Endothelial cell of umbilical vein (primary cell): ENCODE measurements at regions not wholly inside any gene's neighbourhood (a gene's known extent, or its start where the extent isn't known, plus 50 kb on each side); places are given as distances from the start of the nearest gene placed in this dataset.

Source experiments
- BruUV-seq: library from RNA; stranded (reverse); fragments of 400-500 nt; replicated peaks from 2 replicates; lab custom pipeline; 2021; lab: Mats Ljungman, UMichigan
- CTCF ChIA-PET: fragments of 300-600, 350-600 bp; sonication (Branson Sonifier 250); formaldehyde crosslinking; loops from one replicate; lab custom pipeline; 2021; ENCODE audit warnings: antibody characterized with exemption, inconsistent platforms; lab: Charles Lee
- POLR2A ChIA-PET: fragments of 300-600, 350-600 bp; sonication (Branson Sonifier 250); formaldehyde crosslinking; loops from one replicate; lab custom pipeline; 2021; ENCODE audit warnings: antibody characterized with exemption, inconsistent platforms; lab: Charles Lee
- DNase-seq: peaks from one replicate; pipeline ENCODE4 v3.0.0-alpha.2; 2011; ENCODE audit warnings: low read depth, low spot score
- FAIRE-seq: peaks from 2 replicates; lab custom pipeline; 2011; peaks lifted over from hg19 to GRCh38; lab: Jason Lieb, UNC
- H2AFZ ChIP-seq: 2 replicates; pipeline ENCODE4 v1.6.0; 2012; ENCODE audit warnings: low read depth, low read length, control low read depth, inconsistent platforms
- H3K27ac ChIP-seq: 2 replicates; pipeline ENCODE4 v1.5.1; 2011; ENCODE audit warnings: low read depth, mild to moderate bottlenecking, control low read depth, low read length, moderate library complexity; ENCODE audit not compliant: insufficient read depth
- H3K27me3 ChIP-seq, 2 experiments: 2 replicates each; pipeline versions ENCODE4 v1.6.0 to v1.6.1; 2011; ENCODE audit warnings: low read length in 2 of 2, mixed read lengths in 1 of 2; ENCODE audit not compliant: control insufficient read depth in 2 of 2, insufficient read depth in 2 of 2
- H3K36me3 ChIP-seq, 2 experiments: 2 replicates in 1 of 2; 3 replicates in 1 of 2; pipeline ENCODE4 v1.5.1; 2011; ENCODE audit warnings: low read length in 2 of 2, mild to moderate bottlenecking in 1 of 2, moderate library complexity in 1 of 2; ENCODE audit not compliant: control insufficient read depth in 2 of 2, insufficient read depth in 2 of 2; ENCODE audit errors: extremely low read depth in 1 of 2
- H3K4me1 ChIP-seq: 3 replicates; pipeline ENCODE4 v1.5.1; 2011; ENCODE audit warnings: mild to moderate bottlenecking, low read length; ENCODE audit not compliant: control insufficient read depth, insufficient read depth; ENCODE audit errors: extremely low read depth
- H3K4me2 ChIP-seq: 2 replicates; pipeline ENCODE4 v1.6.1; 2011; ENCODE audit warnings: low read length, control low read depth, mixed read lengths; ENCODE audit not compliant: insufficient read depth
- H3K4me3 ChIP-seq, 3 experiments: fragments of 200-600 bp in 1 of 3; sonication (generic), shearing (Covaris generic) in 1 of 3; replicated peaks in 1 of 3; 2 replicates each; pipeline ENCODE4 v1.5.1; 2011 to 2016; ENCODE audit warnings: control low read depth in 3 of 3, low read length in 3 of 3, mild to moderate bottlenecking in 2 of 3, inconsistent platforms in 1 of 3, low read depth in 1 of 3, moderate library complexity in 1 of 3; ENCODE audit not compliant: insufficient read depth in 1 of 3
- H3K79me2 ChIP-seq: 2 replicates; pipeline ENCODE4 v1.6.0; 2012; ENCODE audit warnings: low read length, inconsistent platforms; ENCODE audit not compliant: control insufficient read depth, insufficient read depth
- H3K9ac ChIP-seq: replicated peaks from 2 replicates; pipeline ENCODE3; 2011; ENCODE audit warnings: low read length, control low read depth; ENCODE audit not compliant: insufficient read depth; ENCODE audit errors: extremely low read depth
- H3K9me1 ChIP-seq: replicated peaks from 3 replicates; pipeline ENCODE4 v1.6.0; 2011; ENCODE audit warnings: mild to moderate bottlenecking, low read length; ENCODE audit not compliant: control insufficient read depth, insufficient read depth; ENCODE audit errors: extremely low read depth
- H3K9me3 ChIP-seq: replicated peaks from 2 replicates; pipeline ENCODE4 v1.5.1; 2012; ENCODE audit warnings: low read length, inconsistent platforms; ENCODE audit not compliant: control insufficient read depth, insufficient read depth
- H4K20me1 ChIP-seq: replicated peaks from 2 replicates; pipeline ENCODE3; 2011; ENCODE audit warnings: mild to moderate bottlenecking, low read length; ENCODE audit not compliant: control insufficient read depth, insufficient read depth; ENCODE audit errors: extremely low read depth
- CTCF ChIP-seq, 2 donors: IDR thresholded peaks; 1 replicate in 1 of 2; 2 replicates in 1 of 2; pipeline ENCODE4 v1.5.1; 2011; ENCODE audit warnings: low read length in 2 of 2, mild to moderate bottlenecking in 2 of 2, moderate library complexity in 2 of 2, control low read depth in 1 of 2, inconsistent platforms in 1 of 2, low read depth in 1 of 2; ENCODE audit not compliant: insufficient read depth in 1 of 2; ENCODE audit errors: extremely low read depth in 1 of 2
- EZH2 ChIP-seq: IDR thresholded peaks from 2 replicates; pipeline ENCODE4 v1.6.1; 2012; ENCODE audit warnings: borderline replicate concordance, low read depth, mild to moderate bottlenecking, moderate library complexity, low read length, inconsistent platforms; ENCODE audit not compliant: severe bottlenecking
- FOS ChIP-seq: IDR thresholded peaks from 2 replicates; pipeline ENCODE4 v1.6.1; 2011; ENCODE audit warnings: mild to moderate bottlenecking, low read length, moderate library complexity, borderline replicate concordance; ENCODE audit not compliant: insufficient read depth
- GATA2 ChIP-seq: IDR thresholded peaks from 2 replicates; pipeline ENCODE4 v1.7.0; 2011; ENCODE audit warnings: low read depth, mild to moderate bottlenecking, moderate library complexity, mixed read lengths, low read length; ENCODE audit not compliant: insufficient read length, insufficient read depth
- JUN ChIP-seq: IDR thresholded peaks from 2 replicates; pipeline ENCODE4 v1.6.1; 2011; ENCODE audit warnings: borderline replicate concordance, low read depth; ENCODE audit not compliant: insufficient read length, insufficient read depth
- MAX ChIP-seq: IDR thresholded peaks from 2 replicates; pipeline ENCODE4 v1.6.1; 2011; ENCODE audit not compliant: insufficient read depth, insufficient read length
- MYC ChIP-seq: IDR thresholded peaks from one replicate; pipeline ENCODE4 v1.6.1; 2011; ENCODE audit warnings: mild to moderate bottlenecking, low read depth, low read length
- POLR2A ChIP-seq: IDR thresholded peaks from 2 replicates; pipeline ENCODE4 v1.6.1; 2012; ENCODE audit warnings: low read depth, mild to moderate bottlenecking, control low read depth, low read length
- POLR2AphosphoS5 ChIP-seq: IDR thresholded peaks from 2 replicates; pipeline ENCODE4 v1.6.1; 2012; ENCODE audit warnings: low read depth, mild to moderate bottlenecking, control low read depth, low read length, moderate library complexity; ENCODE audit not compliant: insufficient read depth
- dilution Hi-C: fragments of 300-500 bp; cut with MboI; formaldehyde crosslinking; loops from one replicate; pipeline ENCODE4 v1.15.0; 2019; ENCODE audit warnings: low sequenced_read_pairs; ENCODE audit not compliant: extremely low pct_ligation_motif_present
- intact Hi-C: fragments of 100-400 bp; cut with micrococcal nuclease; formaldehyde crosslinking; loops from one replicate; pipeline ENCODE4 v1.10.0; 2022

DNA sequence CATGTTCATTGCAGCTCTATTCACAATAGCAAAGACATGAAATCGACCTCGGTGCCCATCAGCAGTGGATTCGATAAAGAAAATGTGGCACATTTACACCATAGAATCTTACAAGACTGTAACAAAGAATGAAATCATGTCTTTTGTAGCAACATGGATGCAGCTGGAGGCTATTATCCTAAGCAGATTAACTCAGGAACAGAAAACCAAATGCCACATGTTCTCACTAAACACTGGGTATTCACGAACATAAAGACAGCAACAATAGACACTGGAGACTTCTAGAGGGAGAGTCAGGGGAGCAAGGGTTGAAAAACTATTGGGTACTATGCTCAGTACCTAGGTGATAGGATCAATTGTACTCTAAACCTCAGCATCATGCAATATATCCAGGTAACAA, 180.5 kb downstream of the PPP1R2C start:
- Histone ChIP-seq H4K20me1 (no peaks in the 10 kb centered on the region), H2AFZ (no peak overlapping the region), H3K79me2 (no peaks in the 10 kb centered on the region), H3K4me2 (no peak overlapping the region), H3K27ac (no peak overlapping the region), H3K9me1 (no peaks in the 10 kb centered on the region), H3K36me3 (no peaks in the 10 kb centered on the region), H3K9ac (no peak overlapping the region), H3K4me3 (no peak overlapping the region), H3K9me3 (no peaks in the 10 kb centered on the region), H3K27me3 (no peaks in the 10 kb centered on the region), H3K4me1 (no peaks in the 10 kb centered on the region)
- no peak for FAIRE-seq
- no peak for DNase-seq
- dilution Hi-C loops (no loop called here), intact Hi-C loops (no loop called here)
- POLR2A ChIA-PET: no interaction called here
- CTCF ChIA-PET: no interaction called here
- TF ChIP-seq MAX: no peak
- TF ChIP-seq MYC: no peak
- no peak for TF ChIP-seq POLR2A
- TF ChIP-seq EZH2: no peak
- no peak for TF ChIP-seq GATA2
- no peak for TF ChIP-seq FOS
- no peak for TF ChIP-seq POLR2AphosphoS5
- TF ChIP-seq CTCF (IDR thresholded peaks at IDR 0.05; ENCODE audit: extremely low read depth in 1 of 2, insufficient read depth in 1 of 2, low read depth in 1 of 2, low read length in 2 of 2): no peak
- no peak for TF ChIP-seq JUN
- BruUV-seq: no TSS peak
